ENCODE measurements at regions not wholly inside any gene's neighbourhood (a gene's known extent, or its start where the extent isn't known, plus 50 kb on each side); places are given as distances from the start of the nearest gene placed in this dataset.

DNA sequence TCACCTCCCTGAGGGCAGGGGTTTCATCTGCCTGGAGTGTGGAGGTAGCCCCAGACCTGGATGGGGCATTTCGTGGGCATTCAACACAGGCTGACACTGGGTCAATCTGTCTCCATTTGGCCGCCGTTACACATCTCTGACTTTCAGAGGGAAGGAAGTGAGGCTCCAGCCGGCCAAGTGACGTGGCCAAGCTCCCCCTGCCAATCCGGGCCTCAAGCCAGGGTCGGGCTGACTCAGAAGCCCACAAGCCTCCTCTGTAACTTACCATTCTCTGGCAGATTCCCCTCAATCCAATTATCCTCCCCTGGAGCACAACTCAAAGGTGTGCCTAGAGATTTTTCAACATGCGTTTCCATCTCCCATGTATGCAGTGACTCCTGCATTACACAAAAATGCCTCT, 227.6 kb downstream of the KLF13 start:
- no peak for DNase-seq (ENCODE audit: low read depth, low spot score)

DNA sequence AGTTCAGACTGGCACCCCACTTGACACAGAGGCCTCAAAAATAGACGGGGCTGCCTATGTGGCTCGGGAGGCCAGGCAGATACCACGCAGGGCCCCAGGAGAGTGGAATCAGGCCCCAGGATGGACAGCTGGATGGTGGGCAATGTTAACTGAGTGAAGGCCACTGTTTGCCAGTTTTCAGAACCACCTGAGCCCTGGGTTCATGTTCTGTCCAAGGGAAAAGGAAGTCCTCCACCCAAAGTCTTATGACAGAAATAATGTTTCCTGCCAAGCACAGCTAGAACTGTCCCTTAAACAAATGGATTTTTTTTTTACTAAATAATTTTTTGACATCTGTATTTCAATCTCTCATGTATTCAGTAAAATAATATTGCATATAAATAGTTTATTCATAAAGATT, 228.4 kb downstream of the KLF13 start:
- DNase-seq (ENCODE audit: low read depth, low spot score) = no peak

DNA sequence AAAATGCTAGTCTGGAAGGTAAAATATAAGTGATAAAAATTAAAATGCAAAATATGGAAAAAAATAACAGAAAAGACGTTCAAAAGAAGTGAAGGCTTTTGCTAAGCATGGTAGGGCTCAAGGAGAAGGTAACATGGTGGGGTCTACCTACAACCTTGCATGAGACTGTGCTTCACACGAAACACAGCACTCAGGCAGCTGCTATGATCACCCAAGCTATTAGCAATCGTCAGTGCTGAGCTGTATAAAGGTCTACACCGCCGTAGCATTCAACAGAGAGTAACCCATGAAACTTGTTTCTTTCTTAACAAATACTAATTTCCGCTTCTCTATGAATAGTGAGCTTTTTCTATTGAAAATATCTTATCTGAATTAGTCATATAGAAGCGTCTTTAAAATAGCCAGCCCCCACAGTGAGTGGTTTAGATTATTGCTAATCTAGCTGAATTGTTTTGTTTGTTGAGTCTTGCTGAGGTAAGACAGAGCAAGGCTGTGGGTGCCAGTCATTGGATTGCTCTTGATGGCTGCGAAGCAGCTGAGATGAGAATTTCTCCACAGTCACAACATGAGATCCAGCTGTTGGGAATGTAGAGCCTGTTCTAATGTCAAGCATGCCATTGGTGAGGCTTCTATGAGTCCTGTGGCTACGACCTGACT, 230.0 kb downstream of the KLF13 start:
- DNase-seq (ENCODE audit: low read depth, low spot score) = no peak

DNA sequence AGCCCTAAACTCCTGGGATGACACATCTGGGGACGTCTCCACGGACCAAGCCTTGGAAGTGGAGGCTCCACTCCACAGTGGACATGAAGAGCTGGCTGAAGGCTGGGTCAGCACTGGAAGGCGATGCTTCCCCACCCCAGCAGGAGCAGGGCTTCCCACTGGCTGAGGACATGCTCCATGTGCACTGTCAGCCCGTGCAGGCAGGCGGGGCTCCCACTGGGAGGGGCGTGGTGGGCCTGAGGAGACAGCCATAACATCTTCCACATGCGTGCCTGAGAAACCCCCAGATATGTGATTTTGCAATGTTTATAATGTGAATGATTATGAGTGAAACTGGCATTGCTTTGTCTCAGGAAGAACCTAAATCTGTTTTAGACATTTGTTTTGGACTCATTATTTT, 231.3 kb downstream of the KLF13 start:
- DNase-seq (ENCODE audit: low read depth, low spot score) = no peak

DNA sequence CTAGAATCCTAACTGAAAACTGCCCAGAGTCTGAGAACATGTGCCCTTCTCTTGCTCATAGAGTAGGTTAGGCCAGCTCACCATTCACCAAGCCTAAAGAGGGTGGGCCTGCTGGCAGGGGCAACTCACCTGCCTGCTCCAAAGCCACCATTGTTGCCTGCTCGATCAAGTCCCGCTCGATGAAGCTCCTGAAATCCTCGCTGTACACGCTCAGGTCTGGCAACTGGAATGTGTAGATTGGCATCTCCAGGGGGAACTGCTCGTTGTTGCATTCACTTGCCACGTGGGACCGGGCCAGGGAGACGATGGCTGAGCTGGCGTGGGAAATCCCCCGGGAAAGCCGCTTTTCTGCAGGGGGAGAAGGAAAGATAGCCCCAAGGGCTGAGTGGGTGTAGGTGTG, 232.2 kb downstream of the KLF13 start:
- DNase-seq (ENCODE audit: low read depth, low spot score) = no peak

DNA sequence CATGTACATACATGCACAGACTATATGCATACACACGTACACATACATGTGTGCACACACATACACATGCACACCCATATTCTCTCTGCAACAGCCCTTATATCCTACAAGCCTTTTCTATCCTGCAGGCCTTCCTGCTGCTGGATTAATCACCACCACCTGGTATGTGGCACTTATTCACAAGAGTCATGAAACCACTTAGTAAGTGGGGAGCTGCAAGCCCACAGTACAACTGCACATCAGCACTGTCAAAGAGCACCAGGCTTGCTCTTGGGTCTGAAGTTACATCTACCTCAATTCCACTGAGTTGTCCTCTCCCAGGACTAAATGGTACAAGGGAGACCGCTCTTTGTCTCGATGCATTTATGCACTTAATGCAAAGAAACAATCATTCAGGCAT, 233.2 kb downstream of the KLF13 start:
- DNase-seq (ENCODE audit: low read depth, low spot score) = no peak

DNA sequence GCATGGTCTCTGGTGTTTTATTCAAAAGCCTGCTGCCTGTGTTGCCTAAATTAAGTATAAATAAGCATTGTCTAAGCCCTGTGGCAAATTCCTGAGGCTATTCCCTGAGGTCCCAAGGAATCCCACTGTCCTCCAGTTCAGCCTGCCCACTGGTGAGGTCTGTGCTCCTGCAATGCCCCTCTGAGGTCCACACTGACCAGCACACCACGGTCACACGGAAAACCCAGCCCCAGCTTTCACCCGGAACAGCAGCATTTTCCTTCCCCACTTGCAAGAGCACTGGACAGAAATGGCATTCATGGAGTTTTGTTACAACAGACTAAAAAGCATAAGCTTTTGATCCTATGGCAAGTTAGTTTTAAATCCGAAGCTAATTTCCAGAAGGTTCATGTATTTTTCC, 234.0 kb downstream of the KLF13 start:
- no peak for DNase-seq (ENCODE audit: low read depth, low spot score)

DNA sequence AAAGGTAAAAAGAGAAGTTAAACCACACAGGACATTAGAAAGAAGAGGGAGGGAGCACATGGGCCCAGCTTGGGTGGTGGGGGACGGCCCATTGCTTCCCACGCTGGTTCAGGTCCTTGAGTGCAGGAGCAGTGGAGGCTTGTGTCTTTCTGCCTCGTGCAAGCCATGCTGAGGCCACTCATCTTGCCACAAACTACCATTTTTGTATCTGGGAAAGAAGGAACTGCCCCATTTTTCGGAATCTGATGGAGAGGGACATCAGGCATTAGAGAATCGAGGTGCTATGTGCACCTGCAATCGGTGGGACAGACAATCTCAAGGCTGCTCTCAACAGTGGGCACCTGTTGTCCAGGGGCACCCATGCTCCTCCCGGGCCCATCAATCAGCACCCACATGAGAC, 234.5 kb downstream of the KLF13 start:
- DNase-seq (ENCODE audit: low read depth, low spot score) = no peak

DNA sequence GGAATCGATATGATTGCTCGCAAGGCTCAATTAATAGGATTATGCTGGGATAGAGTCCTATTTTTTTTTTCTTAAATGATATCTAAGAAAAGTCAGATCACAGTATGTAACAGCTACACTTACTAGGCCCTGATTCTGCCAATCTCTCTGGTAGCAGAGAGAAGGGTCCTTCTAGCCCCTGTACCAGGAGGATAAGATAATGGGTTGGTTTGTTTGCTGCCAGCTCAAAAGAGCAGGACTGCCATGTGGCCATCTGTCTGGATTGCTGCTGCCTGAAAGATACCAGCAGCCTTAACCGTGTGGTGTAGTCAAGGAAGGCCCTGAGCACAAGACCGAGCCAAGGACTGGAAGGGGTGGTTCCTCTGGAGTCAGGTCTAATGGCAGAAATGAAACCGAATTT, 236.4 kb downstream of the KLF13 start:
- no peak for DNase-seq (ENCODE audit: low read depth, low spot score)

DNA sequence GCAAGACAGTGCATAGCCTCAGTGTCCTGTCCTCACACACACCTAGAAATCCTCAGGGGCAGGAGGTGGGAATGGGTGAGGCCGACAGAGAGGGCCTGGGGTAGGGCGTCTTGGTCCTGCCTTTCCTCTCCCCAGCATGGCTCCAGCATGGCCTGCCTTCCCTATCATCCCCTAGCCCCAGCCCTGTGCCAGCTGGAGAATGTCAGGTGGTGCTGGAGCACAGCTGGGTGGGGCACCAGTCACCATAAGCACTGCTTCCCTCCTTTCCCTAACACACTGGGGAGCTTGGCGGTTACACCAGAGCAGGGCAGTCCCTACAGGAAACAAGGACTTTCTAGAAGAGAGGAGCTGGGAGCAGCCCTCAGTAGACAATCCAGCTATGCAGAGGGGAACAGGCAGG, 236.8 kb downstream of the KLF13 start:
- no peak for DNase-seq (ENCODE audit: low read depth, low spot score)

DNA sequence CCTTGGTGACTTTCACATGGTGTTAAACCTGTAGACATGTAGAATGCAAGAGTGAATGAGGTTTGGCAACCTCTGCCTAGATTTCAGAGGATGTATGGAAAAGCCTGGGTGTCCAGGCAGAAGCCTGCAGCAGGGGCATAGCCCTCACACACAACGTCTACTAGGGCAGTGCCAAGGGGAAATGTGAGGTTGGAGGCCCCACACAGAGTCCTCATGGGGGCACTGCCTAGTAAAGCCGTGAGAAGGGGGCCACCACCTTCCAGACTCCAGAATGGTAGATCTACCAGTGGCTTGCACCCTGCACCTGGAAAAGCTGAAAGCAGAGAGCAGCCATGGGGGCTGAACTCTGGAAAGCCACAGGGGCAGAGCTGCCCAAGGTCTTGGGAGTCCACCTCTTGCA, 241.2 kb downstream of the KLF13 start:
- DNase-seq (ENCODE audit: low read depth, low spot score) = no peak

DNA sequence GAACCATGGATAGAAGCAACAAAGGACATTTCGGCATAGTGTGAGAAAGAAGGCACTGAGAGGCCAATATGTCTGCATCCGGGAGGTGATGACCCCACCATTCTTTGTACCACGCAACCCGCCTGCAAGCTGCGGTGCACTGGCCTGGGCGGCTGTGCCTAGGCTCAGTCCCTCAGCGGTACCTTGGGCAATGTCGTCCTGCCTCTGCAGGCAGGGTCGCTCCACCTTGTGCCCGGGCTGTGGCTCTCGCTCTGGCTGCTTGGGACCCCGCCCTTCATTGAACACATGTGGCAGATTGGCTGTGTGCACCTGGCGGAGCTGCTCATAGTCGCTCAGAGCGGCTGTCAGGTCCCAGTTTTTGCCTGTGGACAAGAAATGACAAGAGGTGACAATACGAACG, 243.2 kb downstream of the KLF13 start:
- no peak for DNase-seq (ENCODE audit: low read depth, low spot score)

DNA sequence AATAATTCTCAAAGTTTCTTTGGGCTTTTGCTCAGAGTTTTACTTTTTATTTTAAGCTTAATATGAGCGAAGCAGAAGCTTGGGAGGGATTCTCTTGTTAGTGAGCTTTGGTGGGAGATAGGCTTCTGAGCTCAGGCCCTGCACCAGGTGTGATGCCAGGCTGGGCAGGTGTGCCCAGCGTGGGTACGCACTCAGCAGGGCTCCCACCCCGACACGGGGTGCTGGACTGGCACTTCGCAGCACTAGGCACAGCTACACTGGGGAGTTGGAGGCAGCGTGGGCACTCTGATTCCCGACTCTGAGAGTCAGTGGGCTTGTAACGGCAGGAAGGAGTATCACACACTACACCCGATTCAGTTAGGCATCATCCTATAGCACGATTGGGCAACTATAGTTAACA, 244.0 kb downstream of the KLF13 start:
- DNase-seq (ENCODE audit: low read depth, low spot score) = no peak

DNA sequence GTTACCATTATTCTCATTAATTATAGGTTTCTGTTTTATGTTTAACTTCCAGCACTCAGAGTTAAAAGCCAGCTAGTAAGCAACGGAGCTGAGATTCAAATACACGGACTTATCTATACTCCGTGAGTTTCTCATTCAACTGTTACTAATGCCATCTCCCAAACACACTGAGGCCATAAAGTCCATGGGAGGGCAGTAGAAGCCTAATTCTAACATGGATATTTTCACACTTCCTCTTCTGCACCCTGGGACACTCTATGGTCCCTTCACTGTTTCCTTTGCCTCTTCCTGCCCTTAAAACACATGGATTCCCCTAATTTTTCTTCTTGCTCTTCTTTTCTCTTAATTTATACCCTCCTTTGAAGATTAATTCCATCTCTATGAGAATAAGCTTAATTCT, 245.0 kb downstream of the KLF13 start:
- DNase-seq (ENCODE audit: low read depth, low spot score) = no peak

DNA sequence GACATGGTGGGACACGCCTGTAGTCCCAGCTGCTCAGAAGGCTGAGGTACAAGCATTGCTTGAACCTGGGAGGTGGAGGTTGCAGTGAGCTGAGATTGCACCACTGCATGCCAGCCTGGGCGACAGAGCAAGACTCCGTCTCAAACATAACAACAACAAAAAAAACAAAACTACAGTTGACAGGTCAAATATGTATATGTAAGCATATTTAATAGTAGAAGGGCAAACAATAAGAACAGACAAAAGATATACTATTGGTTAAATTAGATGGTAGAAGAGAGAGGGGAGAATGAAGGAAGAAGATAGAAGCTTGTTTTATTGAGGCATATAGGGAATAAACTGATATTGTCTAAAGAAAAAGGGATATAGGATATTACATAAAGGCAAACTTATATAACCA, 247.1 kb downstream of the KLF13 start:
- DNase-seq (ENCODE audit: low read depth, low spot score) = no peak

DNA sequence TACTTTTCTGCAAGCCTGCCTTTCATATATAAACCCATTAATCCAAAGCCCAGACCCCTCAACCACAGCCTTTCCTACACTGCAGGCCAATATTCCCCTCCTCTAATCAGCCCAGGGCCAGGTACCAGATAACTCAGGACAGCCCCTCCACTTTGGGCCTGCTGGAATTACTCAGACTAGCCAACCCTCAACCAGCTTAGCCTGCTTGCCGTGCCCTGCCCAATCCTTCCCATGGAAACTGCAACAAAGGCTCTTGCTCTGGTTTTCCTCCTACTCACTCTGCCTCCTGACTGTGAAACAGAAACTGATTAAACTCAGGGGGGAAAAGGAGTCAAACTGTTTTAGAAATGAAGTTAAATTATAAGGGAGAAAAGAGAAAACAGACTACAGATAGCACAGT, 248.1 kb downstream of the KLF13 start:
- DNase-seq (ENCODE audit: low read depth, low spot score) = no peak

DNA sequence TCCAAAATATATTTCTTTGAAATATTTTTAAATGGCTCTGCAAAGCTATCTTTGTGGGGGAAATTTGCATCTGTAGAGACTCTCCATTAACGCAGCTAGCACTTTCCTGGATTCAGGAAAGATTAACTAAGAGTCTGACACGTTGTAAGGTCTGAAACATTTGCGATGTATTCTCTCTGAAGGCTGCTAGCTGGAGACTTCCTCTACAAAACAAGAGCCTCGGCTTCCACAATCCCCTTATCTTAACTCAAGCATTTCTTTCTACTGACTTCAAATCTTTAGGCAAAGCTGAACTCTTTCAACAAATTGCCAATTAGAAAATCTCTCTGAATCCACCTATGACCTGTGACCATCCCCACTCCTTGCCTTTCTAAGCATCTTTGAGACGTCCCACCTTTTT, 250.5 kb downstream of the KLF13 start:
- DNase-seq (ENCODE audit: low read depth, low spot score) = no peak

DNA sequence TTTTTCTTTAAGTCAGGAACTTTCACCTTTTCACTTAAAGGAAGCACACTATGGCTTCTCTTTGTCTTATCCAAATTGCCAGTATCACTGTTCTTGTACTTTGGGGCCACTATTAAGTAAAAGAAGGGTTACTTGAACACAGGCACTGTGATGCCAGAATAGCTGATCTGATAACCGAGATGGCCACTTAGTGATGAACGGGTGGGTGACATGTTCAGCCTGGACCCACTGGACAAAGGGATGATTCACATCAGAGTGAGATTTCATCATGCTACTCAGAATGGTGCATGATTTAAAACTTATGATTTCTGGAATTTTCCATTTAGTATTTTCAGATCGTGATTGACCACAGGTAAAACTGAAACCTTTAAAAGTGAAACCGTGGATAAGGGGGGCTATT, 252.6 kb downstream of the KLF13 start:
- no peak for DNase-seq (ENCODE audit: low read depth, low spot score)

DNA sequence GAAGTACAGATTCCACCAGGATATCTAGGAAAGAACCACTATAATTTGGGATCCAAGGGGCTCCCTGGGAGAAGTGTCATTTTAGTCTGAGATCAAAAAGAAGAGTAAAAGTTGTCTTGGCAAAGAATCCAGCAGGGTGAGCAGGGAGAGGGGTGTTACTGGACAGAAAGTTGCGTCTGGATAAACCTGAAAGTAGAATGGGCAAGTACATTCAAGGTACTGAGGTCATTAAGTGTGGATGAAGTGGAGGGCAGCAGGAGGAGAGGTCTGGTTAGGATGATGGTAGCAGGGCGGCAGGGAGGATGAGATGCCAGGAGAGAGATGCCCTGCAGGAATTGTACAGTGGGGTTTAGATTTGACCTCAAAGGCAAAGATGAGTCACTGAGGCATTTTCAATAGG, 253.3 kb downstream of the KLF13 start:
- DNase-seq (ENCODE audit: low read depth, low spot score) = no peak

DNA sequence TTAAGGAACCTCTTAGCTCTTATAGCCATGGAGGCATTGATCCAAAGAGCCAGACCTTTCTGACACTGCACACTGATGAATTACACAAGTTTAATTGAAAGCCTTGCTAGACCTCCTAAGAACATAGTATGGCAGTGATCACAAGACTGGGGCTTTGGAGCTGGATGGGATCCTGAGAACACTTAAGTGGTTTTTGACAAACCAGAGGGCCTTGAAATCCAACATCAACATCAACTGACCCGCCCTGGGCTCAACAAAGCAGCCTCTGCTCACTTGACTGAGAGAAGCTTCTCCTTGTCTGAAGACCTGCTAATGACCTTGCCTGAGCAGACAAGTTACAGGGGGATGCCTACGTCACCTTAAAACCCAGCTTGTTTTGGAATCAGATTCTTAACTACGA, 257.6 kb downstream of the KLF13 start:
- DNase-seq (ENCODE audit: low read depth, low spot score) = no peak

DNA sequence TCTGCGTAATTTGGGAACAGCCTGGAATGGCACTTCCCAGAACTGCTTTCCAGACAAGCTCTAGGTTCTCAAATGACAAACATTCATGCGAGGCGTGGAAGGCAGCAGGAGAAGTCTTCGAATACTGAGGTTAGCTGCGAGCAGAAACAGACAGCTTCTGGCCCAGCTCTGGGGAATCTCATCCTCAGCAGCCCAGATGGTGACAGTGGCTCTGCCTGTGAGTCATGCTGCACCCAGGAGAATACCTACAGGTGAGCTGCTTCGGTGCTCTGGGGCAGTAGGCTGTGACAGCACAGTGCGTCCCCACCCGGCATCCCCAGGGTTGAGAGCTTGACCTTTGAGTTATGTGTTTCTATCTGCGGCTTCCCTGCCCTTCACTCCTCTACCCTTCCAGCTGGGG, 258.6 kb downstream of the KLF13 start:
- no peak for DNase-seq (ENCODE audit: low read depth, low spot score)

DNA sequence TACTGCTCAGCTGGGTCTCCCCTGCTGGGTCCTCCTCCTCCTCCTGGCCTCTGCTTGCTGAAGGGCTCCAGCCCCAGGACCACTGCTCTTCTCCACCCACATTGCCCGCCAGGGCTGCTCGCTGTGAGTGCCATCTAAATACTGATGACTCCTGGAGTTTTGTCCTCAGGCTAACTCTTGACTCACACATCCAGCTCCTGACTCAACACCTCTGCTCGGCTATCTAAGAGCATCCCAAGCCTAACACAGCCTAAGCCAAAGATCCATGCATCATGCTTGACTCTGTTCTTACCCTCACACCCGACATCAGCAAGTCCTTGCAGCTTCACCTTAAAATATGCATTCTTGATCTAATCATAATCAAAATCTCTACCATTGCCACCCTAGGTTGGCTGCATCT, 260.2 kb downstream of the KLF13 start:
- DNase-seq (ENCODE audit: low read depth, low spot score) = no peak

DNA sequence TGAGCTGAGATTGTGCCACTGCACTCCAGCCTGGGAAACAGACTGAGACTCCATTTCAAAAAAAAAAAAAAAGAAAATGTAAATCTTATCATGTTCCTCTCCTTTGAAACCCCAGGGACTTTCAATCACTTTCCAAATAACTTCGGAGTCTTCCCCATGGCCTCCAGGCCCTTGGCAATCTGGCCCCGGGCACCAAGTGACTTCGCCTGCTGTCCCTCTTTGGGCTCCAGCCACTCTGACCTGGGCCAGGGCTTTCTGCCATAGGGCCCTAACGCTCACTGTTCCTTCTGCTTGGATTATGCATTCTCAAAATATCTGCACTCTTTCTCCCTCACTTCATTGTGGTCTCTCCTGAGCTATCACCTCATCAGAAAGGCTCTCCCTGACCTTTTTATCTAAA, 260.9 kb downstream of the KLF13 start:
- no peak for DNase-seq (ENCODE audit: low read depth, low spot score)

DNA sequence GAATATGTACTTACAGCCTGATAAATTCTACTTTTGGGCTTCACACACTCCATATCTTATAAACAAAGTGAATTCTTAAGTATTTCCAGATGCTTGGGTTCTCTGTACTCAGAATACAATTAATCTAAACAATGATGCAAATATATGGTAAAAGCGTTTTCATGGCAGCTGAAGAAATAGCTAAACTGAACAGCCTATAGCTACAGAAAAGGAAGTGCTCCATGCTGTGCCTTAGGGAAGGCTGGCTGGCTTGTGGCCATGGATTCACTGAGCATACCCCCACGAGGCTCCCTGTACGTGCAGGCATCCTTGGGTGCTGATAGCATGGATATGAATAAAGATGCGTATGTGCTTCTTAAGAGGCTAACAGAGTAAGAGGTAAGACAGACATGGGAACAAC, 264.0 kb downstream of the KLF13 start:
- no peak for DNase-seq (ENCODE audit: low read depth, low spot score)

DNA sequence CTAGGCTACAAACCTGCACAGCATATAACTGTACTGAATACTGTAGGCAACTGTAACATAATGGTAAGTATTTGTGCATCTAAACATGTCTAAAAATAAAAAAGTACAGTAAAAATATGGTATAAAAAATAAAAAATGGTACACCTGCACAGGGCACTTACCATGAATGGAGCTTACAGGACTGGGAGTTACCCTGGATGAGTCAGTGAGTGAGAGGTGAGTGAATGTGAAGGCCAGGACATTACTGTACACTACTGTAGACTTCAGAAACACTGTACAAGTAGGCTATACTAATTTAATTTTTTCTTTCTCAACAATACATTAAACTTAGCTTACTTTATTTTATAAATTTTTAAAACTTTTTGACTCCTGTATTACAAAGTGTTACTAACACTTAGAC, 265.3 kb downstream of the KLF13 start:
- no peak for DNase-seq (ENCODE audit: low read depth, low spot score)
